Heart right ventricle (tissue), 16 donors: ENCODE measurements at regions not wholly inside any gene's neighbourhood (a gene's known extent, or its start where the extent isn't known, plus 50 kb on each side); places are given as distances from the start of the nearest gene placed in this dataset.
"Not testable (repeated sequence)": the region's sequence is repeated elsewhere in the genome, so short reads cannot be mapped to it uniquely, and the experiment has no call there.

Experiments used
- ATAC-seq, 8 donors: fragments of 200-7000 bp; cut with Tn5 transposase; one replicate each; pipeline ENCODE4 v1.9.1; 2020; ENCODE audit warnings: mild to moderate bottlenecking in 8 of 8, moderate library complexity in 8 of 8, moderate number of reproducible peaks in 1 of 8
- DNase-seq, 2 donors: peaks; one replicate each; pipeline ENCODE4 v3.0.0-alpha.2; 2020
- H3K27ac ChIP-seq, 10 donors: fragments of 200-600 bp; sonication (generic) in 2 of 10; one replicate each; pipeline versions ENCODE4 v1.5.0 to v1.8.0; 2020 to 2022; ENCODE audit warnings: mild to moderate bottlenecking in 3 of 10
- H3K27me3 ChIP-seq, 7 donors: fragments of 200-600 bp; one replicate each; pipeline ENCODE4 v1.8.0; 2021 to 2022; ENCODE audit warnings: mild to moderate bottlenecking in 2 of 7
- H3K36me3 ChIP-seq, 9 donors: fragments of 200-600 bp; sonication (generic) in 1 of 9; one replicate each; pipeline versions ENCODE4 v1.5.0 to v1.8.0; 2020 to 2022; ENCODE audit warnings: mild to moderate bottlenecking in 2 of 9
- H3K4me1 ChIP-seq, 9 donors: fragments of 200-600 bp; sonication (generic) in 1 of 9; one replicate each; pipeline versions ENCODE4 v1.5.0 to v1.8.0; 2020 to 2022; ENCODE audit warnings: mild to moderate bottlenecking in 4 of 9
- H3K4me3 ChIP-seq, 10 donors: fragments of 200-600 bp; sonication (generic) in 2 of 10; one replicate each; pipeline versions ENCODE4 v1.5.0 to v1.8.0; 2020 to 2022; ENCODE audit warnings: mild to moderate bottlenecking in 7 of 10, moderate library complexity in 2 of 10
- H3K9me3 ChIP-seq, 11 donors: fragments of 200-600 bp in 10 of 11; sonication (generic) in 2 of 11; one replicate each; pipeline versions ENCODE4 v1.5.0 to v1.8.0; 2013 to 2022; ENCODE audit warnings: mild to moderate bottlenecking in 2 of 11, control low read depth in 1 of 11, moderate library complexity in 1 of 11
- CTCF ChIP-seq, 9 donors: fragments of 200-600 bp; sonication (generic) in 2 of 9; IDR thresholded peaks; one replicate each; pipeline versions ENCODE4 v1.5.0 to v1.8.0; 2021 to 2022; ENCODE audit warnings: antibody characterized with exemption in 9 of 9, mild to moderate bottlenecking in 5 of 9, moderate library complexity in 1 of 9
- WGBS, 2 donors: extraction: QIAGEN DNeasy Blood & Tissue Kit; methylation state at CpG; one replicate each; pipeline ENCODE4 v1.1.7; 2013; ENCODE audit warnings: inconsistent platforms in 1 of 2; 5-methylcytosine and 5-hydroxymethylcytosine counted together
- intact Hi-C, 10 donors: fragments of 100-400 bp; cut with DNase I; formaldehyde crosslinking; loops; one replicate each; pipeline versions ENCODE4 v1.11.1 to v1.14.2; 2022
- donor health status: Arrhythmogenic right ventricular cardiomyopathy.
- donor health status: ischemic (EF 13 %, LVEDD 7.1; RV severe dilation, severe dysfunction).
- donor health status: healthy with polysubstance abuse.
- donor health status: DM: no; HTN: yes; CAD: no.
- donor health status: DM: no; HTN: no; CAD: no.
- donor health status: ischemic (EF 25% LVEDD 6.9; RV normal size, moderate dysfunction).
- donor health status: ischemic (EF 25% LVEDD 5.7; RV mildly dilated, moderate dysfunction).
- donor health status: healthy.
- donor health status: DM: yes; HTN: yes; CAD: no.
- donor health status: Ischemic cardiomyopathy.
- donor health status: ischemic (EF 35%, LVEDD 5.7; RV mildly dilated, moderate dysfunction).
- donor health status: nonischemic (EF 11% LVEDD 7.7; RV severe dilation, severe dysfunction).
- donor health status: DM: yes; HTN: yes; CAD: no.
- donor health status: PGD.
- donor health status: ischemic (EF 29% LVEDD 5.4; RV normal size, mild dysfunction).
- donor health status: nonischemic (EF 23%, LVEDD 6.1; RV moderate dilation, normal function).

GRCh38 chr6:142998739-142999138 lies 53.8 kb upstream of the HIVEP2 start:
- 94 to 98% methylated on average over 1 of the region's 3 CpGs for WGBS, 2 donors
- H3K4me3 ChIP-seq, H3K27ac ChIP-seq, H3K4me1 ChIP-seq, H3K27me3 ChIP-seq, H3K36me3 ChIP-seq, DNase-seq, ATAC-seq, intact Hi-C loops: not testable (repeated sequence)
- H3K9me3 ChIP-seq, result peaks cover 0 to 18% (median 3%) of the 10 kb centered on the region in 11 donors

- intact Hi-C loops, result no loop called here
- peaks cover 0 to 17% (median 3%) of the 10 kb centered on the region in 11 donors for H3K9me3 ChIP-seq
- H3K27me3 ChIP-seq, result no peaks in the 10 kb centered on the region
- peaks cover 0 to 7% (median 0%) of the 10 kb centered on the region in 9 donors for H3K4me1 ChIP-seq
- ATAC-seq (no peak), DNase-seq (no peak)
- 41 to 42% methylated on average over 3 of the region's 3 CpGs for WGBS, 2 donors
- H3K4me3 ChIP-seq, result no peak overlapping the region
- H3K36me3 ChIP-seq, result no peaks in the 10 kb centered on the region
- no peak overlapping the region for H3K27ac ChIP-seq
- no peak for TF ChIP-seq CTCF (IDR thresholded peaks at IDR 0.05)
These were observed 55.8 kb upstream of the HIVEP2 start for GRCh38 chr6:143000811-143001210.

- intact Hi-C loops, result no loop called here
- TF ChIP-seq CTCF (IDR thresholded peaks at IDR 0.05), result no peak
- H3K27me3 ChIP-seq, result no peaks in the 10 kb centered on the region
- no peak overlapping the region for H3K27ac ChIP-seq
- peaks cover 0 to 15% (median 3%) of the 10 kb centered on the region in 11 donors for H3K9me3 ChIP-seq
- no peak overlapping the region for H3K4me3 ChIP-seq
- DNase-seq, result no peak
- H3K4me1 ChIP-seq, result peaks cover 0 to 7% (median 0%) of the 10 kb centered on the region in 9 donors
- H3K36me3 ChIP-seq, result no peaks in the 10 kb centered on the region
- WGBS, 2 donors, result 75% methylated on average over 7 of the region's 7 CpGs
- ATAC-seq, result no peak
These were observed 57.7 kb upstream of the HIVEP2 start for GRCh38 chr6:143002686-143003085.

- DNase-seq (no peak), ATAC-seq (no peak)
- intact Hi-C loops, result no loop called here
- Histone ChIP-seq H3K27ac (no peak overlapping the region), H3K4me3 (no peak overlapping the region), H3K36me3 (no peaks in the 10 kb centered on the region), H3K4me1 (peaks cover 0 to 7% (median 0%) of the 10 kb centered on the region in 9 donors), H3K9me3 (peaks cover 0 to 12% (median 3%) of the 10 kb centered on the region in 11 donors), H3K27me3 (no peaks in the 10 kb centered on the region)
- no peak for TF ChIP-seq CTCF (IDR thresholded peaks at IDR 0.05)
- 89% methylated on average over 7 of the region's 7 CpGs for WGBS, 2 donors
These were observed 57.0 kb upstream of the AIG1 start for GRCh38 chr6:143003676-143004075.

GRCh38 chr6:143005816-143006215 lies 54.9 kb upstream of the AIG1 start:
- H3K4me1 ChIP-seq, result peaks cover 0 to 7% (median 0%) of the 10 kb centered on the region in 9 donors
- H3K4me3 ChIP-seq, result no peak overlapping the region
- no peaks in the 10 kb centered on the region for H3K27me3 ChIP-seq
- DNase-seq (no peak), ATAC-seq (no peak)
- WGBS, 2 donors, result 95 to 98% methylated on average over 4 of the region's 4 CpGs
- no peak for TF ChIP-seq CTCF (IDR thresholded peaks at IDR 0.05)
- no peaks in the 10 kb centered on the region for H3K9me3 ChIP-seq
- no peaks in the 10 kb centered on the region for H3K36me3 ChIP-seq
- H3K27ac ChIP-seq, result no peak overlapping the region
- intact Hi-C loops, result no loop called here
